DND-41 (cell line): ENCODE measurements at regions not wholly inside any gene's neighbourhood (a gene's known extent, or its start where the extent isn't known, plus 50 kb on each side); places are given as distances from the start of the nearest gene placed in this dataset.

Experiments
- ATAC-seq: fragments of 200-7000 bp; cut with Tn5 transposase; 3 replicates; pipeline ENCODE4 v1.9.1; 2021; ENCODE audit warnings: low read depth; ENCODE audit not compliant: insufficient read depth
- DNase-seq: peaks from one replicate; pipeline ENCODE4 v3.0.0-alpha.2; 2020
- H2AFZ ChIP-seq: 2 replicates; pipeline ENCODE4 v1.6.0; 2012; ENCODE audit warnings: low read depth, low read length
- H3K27ac ChIP-seq: 2 replicates; pipeline ENCODE4 v1.5.1; 2012; ENCODE audit warnings: low read length, inconsistent platforms
- H3K27me3 ChIP-seq: fragments of 200-600 bp; sonication (generic); 2 replicates; pipeline ENCODE4 v1.6.0; 2012; ENCODE audit warnings: low read length, mild to moderate bottlenecking, inconsistent platforms; ENCODE audit not compliant: insufficient read depth, poor library complexity
- H3K36me3 ChIP-seq: 2 replicates; pipeline ENCODE4 v1.5.1; 2012; ENCODE audit warnings: low read length, inconsistent platforms; ENCODE audit not compliant: insufficient read depth
- H3K4me1 ChIP-seq: 2 replicates; pipeline ENCODE4 v1.5.1; 2012; ENCODE audit warnings: mild to moderate bottlenecking, low read length; ENCODE audit not compliant: insufficient read depth
- H3K4me2 ChIP-seq: 2 replicates; pipeline ENCODE4 v1.6.0; 2012; ENCODE audit warnings: mild to moderate bottlenecking, moderate library complexity, low read length, inconsistent platforms; ENCODE audit not compliant: insufficient read depth
- H3K4me3 ChIP-seq, 2 experiments: fragments of 200-600 bp in 1 of 2; shearing (Covaris generic) in 1 of 2; 2 replicates each; pipeline ENCODE4 v1.5.1; 2012 to 2016; ENCODE audit warnings: inconsistent platforms in 2 of 2, low read length in 2 of 2, mild to moderate bottlenecking in 2 of 2, low read depth in 1 of 2, moderate library complexity in 1 of 2
- H3K79me2 ChIP-seq: 2 replicates; pipeline ENCODE4 v1.6.0; 2012; ENCODE audit warnings: low read length, inconsistent platforms; ENCODE audit not compliant: insufficient read depth
- H3K9ac ChIP-seq: 2 replicates; pipeline ENCODE4 v1.6.0; 2012; ENCODE audit warnings: low read depth, mild to moderate bottlenecking, inconsistent platforms, low read length, moderate library complexity
- H3K9me3 ChIP-seq: 2 replicates; pipeline ENCODE4 v1.5.1; 2012; ENCODE audit warnings: low read length, moderate library complexity, mild to moderate bottlenecking, inconsistent platforms; ENCODE audit not compliant: insufficient read depth, severe bottlenecking
- H4K20me1 ChIP-seq: 2 replicates; pipeline ENCODE4 v1.6.0; 2012; ENCODE audit warnings: low read length; ENCODE audit not compliant: insufficient read depth
- CTCF ChIP-seq: IDR thresholded peaks from 2 replicates; pipeline ENCODE4 v1.5.1; 2012; ENCODE audit warnings: borderline replicate concordance, low read length, moderate library complexity, mild to moderate bottlenecking; ENCODE audit not compliant: poor library complexity, severe bottlenecking; ENCODE audit errors: extremely low read depth
- EZH2 ChIP-seq: IDR thresholded peaks from 3 replicates; pipeline ENCODE4 v1.6.1; 2012; ENCODE audit warnings: borderline replicate concordance, low read depth, mild to moderate bottlenecking, moderate library complexity, low read length, inconsistent platforms; ENCODE audit not compliant: severe bottlenecking

- no peak for ATAC-seq
- H4K20me1 ChIP-seq: no peaks in the 10 kb centered on the region
- TF ChIP-seq EZH2 (no peak), CTCF (no peak)
Measured at GRCh38 chr2:122018736-122019135, 263.3 kb downstream of the TSN start.

GRCh38 chr2:122019724-122020123, 264.3 kb downstream of the TSN start:
- no peak for DNase-seq

More at GRCh38 chr2:122018736-122019135, 263.3 kb downstream of the TSN start:
- Histone ChIP-seq H3K9ac (no peak overlapping the region), H3K4me1 (no peaks in the 10 kb centered on the region), H3K4me3 (no peak overlapping the region), H3K36me3 (no peaks in the 10 kb centered on the region), H3K27me3 (peaks cover 3% of the 10 kb centered on the region), H3K79me2 (no peaks in the 10 kb centered on the region), H3K4me2 (no peak overlapping the region), H3K27ac (no peak overlapping the region), H2AFZ (no peak overlapping the region), H3K9me3 (no peaks in the 10 kb centered on the region)
- DNase-seq: no peak

GRCh38 chr2:122020377-122020776, 264.9 kb downstream of the TSN start:
- H3K4me2 ChIP-seq: no peak overlapping the region
- H3K36me3 ChIP-seq: no peaks in the 10 kb centered on the region
- peaks cover 3% of the 10 kb centered on the region for H3K27me3 ChIP-seq
- no peak for TF ChIP-seq CTCF
- no peak for TF ChIP-seq EZH2
- no peak overlapping the region for H2AFZ ChIP-seq
- no peaks in the 10 kb centered on the region for H3K9me3 ChIP-seq
- no peak overlapping the region for H3K9ac ChIP-seq
- no peak overlapping the region for H3K27ac ChIP-seq
- DNase-seq: no peak
- ATAC-seq: no peak
- no peak overlapping the region for H3K4me3 ChIP-seq
- H3K4me1 ChIP-seq: no peaks in the 10 kb centered on the region
- H4K20me1 ChIP-seq: no peaks in the 10 kb centered on the region
- H3K79me2 ChIP-seq: no peaks in the 10 kb centered on the region

More at GRCh38 chr2:122019724-122020123, 264.3 kb downstream of the TSN start:
- TF ChIP-seq CTCF: no peak
- TF ChIP-seq EZH2: no peak
- Histone ChIP-seq H4K20me1 (no peaks in the 10 kb centered on the region), H3K4me3 (no peak overlapping the region), H3K36me3 (no peaks in the 10 kb centered on the region), H2AFZ (no peak overlapping the region), H3K27me3 (peaks cover 3% of the 10 kb centered on the region), H3K4me2 (no peak overlapping the region), H3K79me2 (no peaks in the 10 kb centered on the region), H3K27ac (no peak overlapping the region), H3K9me3 (no peaks in the 10 kb centered on the region), H3K4me1 (no peaks in the 10 kb centered on the region), H3K9ac (no peak overlapping the region)
- no peak for ATAC-seq

GRCh38 chr2:122021941-122022340, 266.5 kb downstream of the TSN start:
- Histone ChIP-seq H3K4me2 (no peak overlapping the region), H3K9me3 (no peaks in the 10 kb centered on the region), H3K79me2 (no peaks in the 10 kb centered on the region), H3K9ac (no peak overlapping the region), H3K4me1 (no peaks in the 10 kb centered on the region), H3K27ac (no peak overlapping the region), H3K36me3 (no peaks in the 10 kb centered on the region), H4K20me1 (no peaks in the 10 kb centered on the region), H2AFZ (no peak overlapping the region), H3K27me3 (peaks cover 3% of the 10 kb centered on the region), H3K4me3 (no peak overlapping the region)
- ATAC-seq: no peak
- no peak for TF ChIP-seq CTCF
- TF ChIP-seq EZH2: no peak
- no peak for DNase-seq
